ENCODE measurements at regions not wholly inside any gene's neighbourhood (a gene's known extent, or its start where the extent isn't known, plus 50 kb on each side); places are given as distances from the start of the nearest gene placed in this dataset.

DNA sequence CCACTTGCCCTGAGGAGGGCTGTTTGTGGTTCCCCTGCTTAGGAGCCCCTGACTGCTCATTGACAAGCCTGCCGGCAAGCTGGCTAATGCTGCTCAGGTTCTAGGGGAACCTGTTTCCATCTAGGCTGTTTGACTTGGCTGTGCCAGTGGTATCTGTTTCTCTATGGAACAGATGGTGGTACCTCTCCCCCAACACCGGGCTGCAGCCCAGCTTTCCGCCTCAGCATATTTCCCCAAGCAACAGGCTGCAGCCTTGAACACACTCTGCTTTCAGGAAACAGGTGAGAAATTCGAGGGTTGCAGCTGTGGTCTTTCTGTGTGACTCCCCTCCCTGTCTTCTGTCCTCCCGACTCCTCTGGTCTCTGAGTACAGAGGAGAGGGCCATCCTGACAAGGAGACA lies 132.3 kb downstream of the TMEM132E start:
- DNase-seq (ENCODE audit: low spot score) = peak; percentile 92

DNA sequence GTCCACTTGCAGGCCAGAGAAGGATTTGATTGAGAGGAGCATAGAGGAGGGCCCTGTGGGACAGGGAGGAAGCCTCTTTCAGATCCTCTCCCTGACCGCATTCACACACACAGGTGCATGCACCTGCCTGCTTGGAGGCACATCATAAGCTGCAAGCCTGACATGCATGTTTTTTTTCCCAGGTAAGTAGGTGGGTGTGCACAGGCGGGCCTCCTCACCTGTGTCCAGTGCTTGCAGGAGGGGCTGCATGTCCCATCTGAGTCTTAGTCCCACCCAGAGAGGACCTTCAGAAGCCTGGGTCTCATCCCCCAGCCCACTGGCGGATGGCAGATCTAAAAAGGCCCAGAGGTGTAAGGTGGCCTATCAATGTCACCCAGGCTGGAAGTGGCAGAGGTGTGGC lies 130.8 kb downstream of the TMEM132E start:
- no peak for DNase-seq (ENCODE audit: low spot score)

DNA sequence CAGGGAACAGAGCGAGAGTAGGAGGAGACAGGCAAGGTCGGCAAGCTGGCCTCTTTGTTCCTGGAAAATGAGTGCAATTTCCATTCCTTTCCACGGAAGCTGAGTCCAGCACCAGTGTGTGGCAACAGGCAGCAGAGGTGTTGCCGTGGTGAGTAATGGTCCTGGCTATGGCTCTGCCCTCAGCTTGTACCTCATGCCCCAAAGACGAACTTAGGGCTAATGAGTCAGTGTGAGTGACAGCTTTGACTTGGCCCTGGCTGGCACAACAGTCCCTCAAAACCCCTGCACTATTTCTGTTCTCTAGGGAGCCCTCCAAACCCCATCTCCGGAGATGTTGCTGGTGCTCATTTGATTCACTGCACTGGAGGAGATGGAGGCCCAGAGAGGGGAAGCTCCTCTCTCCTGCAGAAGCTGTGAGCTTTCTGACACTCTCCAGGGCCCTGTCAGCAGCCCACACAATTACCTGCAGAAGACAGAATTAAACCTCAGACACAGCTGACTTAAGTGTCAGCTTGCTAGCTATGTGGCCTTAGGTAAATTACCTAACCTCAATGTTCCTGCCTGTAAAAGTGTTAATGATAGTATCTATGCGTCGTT lies 129.9 kb downstream of the TMEM132E start:
- no peak for DNase-seq (ENCODE audit: low spot score)

DNA sequence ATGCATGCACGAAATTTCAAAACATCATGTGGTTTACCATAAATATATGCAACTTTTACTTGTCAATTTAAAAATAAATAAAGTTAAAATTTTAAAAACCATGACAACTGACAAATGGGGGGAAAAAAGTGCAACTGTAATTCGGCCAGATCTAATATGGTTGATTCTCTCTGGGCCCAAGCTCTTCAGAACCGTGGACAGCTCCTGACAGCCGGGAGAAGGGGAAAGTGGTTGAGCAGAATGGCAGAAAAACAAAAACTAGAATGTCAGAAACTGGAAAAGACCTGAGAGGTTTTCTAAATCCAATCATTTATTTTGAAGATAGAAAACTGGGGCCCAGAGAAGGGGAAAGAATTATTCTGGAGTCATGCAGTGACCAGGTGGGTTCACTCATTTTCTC lies 126.6 kb downstream of the TMEM132E start:
- DNase-seq (ENCODE audit: low spot score) = no peak

DNA sequence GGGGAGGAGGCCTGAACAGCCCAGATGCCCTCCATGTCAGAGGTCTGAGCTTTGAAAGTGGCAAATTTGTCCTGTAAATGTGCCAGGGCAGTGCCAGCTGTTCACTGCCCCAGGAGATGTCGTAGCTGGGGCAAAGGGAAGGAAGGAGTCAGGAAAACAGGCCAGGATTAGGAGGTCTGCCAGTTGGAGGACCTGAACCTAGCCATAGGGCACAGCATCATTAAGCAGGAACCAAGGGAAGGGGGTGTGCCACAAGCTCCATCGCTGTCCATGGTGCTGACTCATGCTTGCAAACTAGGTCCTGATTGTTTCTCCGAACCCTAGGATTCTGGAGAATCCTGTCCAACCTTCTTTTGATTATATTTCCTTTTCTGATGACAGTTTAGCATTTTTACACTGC lies 124.2 kb downstream of the TMEM132E start:
- DNase-seq (ENCODE audit: low spot score) = peak; percentile 60

DNA sequence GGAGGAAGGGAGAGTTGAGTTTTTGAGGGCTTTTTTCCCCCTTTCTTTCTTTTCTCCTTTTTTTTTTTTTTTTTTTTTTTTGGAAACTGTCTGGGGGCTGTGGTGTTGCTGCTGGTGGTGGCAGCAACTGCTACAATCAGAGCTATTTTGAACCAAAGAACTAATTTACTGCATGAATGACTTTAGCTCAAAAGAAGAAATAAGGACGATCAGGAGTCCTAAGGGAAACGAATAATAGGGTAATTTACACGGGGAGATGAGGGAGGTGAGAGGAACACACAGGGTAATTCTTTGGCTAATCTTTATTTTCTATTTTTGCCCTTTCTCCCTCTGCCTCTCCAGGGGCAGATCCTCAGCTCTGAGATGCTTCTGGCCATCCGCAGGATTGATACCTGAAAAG lies 119.8 kb downstream of the TMEM132E start:
- DNase-seq (ENCODE audit: low spot score) = no peak

DNA sequence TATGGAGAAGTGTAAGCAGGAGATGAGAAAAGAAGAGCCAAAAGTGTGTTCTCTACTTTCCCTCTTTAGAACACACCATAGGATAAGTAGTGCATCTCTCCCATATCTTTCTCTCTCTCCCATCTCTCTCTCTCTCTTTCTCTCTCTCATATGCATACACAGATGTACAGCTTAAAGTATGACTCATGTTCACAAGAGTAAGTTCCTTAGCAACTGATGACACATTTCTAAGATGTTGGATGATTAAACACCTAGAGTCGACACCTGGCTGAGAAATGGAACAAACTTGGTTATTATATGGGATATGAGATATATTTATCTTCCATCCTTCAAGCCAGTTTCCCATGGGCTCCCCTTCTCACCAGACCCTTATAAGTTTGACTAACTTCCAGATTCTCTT lies 113.5 kb downstream of the TMEM132E start:
- DNase-seq (ENCODE audit: low spot score) = no peak

Measured in cerebellar cortex (tissue), 1 donor.